ENCODE measurements at regions not wholly inside any gene's neighbourhood (a gene's known extent, or its start where the extent isn't known, plus 50 kb on each side); places are given as distances from the start of the nearest gene placed in this dataset.

DNA sequence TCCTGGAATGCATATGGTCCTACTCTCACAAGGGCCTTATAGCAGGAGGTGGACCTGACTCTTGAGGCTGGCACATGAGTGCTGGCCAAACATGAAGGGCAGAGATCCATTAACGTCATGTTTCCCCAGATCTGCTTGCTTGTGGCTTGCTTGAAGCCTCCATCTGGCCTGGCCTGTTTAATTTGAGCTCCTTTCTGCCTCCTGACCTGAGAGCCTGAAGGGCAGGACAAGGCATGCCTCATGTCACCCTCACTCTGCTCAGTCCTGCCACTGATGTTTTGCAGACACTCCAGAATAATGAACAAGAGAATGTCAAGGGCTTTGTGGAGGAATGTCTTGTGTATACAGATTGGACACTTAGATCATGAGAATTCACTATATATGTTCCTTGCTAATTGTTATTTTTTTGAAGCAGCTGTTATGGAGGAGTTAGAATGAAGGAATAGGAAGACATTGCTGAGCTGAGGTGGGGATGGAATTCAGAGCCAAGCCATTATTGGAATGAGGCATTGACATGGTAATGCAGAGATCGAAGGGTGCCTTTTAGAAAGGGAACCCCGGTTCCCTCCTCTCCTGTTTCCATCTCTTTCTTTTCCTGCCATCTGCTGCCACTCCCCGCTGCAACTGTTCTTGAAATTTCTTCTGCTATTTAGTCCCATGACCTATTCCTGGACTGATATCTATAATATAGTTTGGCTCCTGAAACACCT, 457.0 kb upstream of the PROX1 start:
- TF ChIP-seq, protein P1, sequence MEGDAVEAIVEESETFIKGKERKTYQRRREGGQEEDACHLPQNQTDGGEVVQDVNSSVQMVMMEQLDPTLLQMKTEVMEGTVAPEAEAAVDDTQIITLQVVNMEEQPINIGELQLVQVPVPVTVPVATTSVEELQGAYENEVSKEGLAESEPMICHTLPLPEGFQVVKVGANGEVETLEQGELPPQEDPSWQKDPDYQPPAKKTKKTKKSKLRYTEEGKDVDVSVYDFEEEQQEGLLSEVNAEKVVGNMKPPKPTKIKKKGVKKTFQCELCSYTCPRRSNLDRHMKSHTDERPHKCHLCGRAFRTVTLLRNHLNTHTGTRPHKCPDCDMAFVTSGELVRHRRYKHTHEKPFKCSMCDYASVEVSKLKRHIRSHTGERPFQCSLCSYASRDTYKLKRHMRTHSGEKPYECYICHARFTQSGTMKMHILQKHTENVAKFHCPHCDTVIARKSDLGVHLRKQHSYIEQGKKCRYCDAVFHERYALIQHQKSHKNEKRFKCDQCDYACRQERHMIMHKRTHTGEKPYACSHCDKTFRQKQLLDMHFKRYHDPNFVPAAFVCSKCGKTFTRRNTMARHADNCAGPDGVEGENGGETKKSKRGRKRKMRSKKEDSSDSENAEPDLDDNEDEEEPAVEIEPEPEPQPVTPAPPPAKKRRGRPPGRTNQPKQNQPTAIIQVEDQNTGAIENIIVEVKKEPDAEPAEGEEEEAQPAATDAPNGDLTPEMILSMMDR (conservative IDR thresholded peaks at IDR 0.05; ENCODE audit: low read depth, low read length), result no peak
- TF ChIP-seq EZH2 (IDR thresholded peaks at IDR 0.05; ENCODE audit: low read length, unreplicated experiment), result no peak

Measured in PC-3 (cell line).